Fibroblast of the conjunctiva (primary cell): ENCODE measurements at regions not wholly inside any gene's neighbourhood (a gene's known extent, or its start where the extent isn't known, plus 50 kb on each side); places are given as distances from the start of the nearest gene placed in this dataset.

Source experiments
- DNase-seq: peaks from one replicate; pipeline ENCODE4 v3.0.0-alpha.2; 2010; ENCODE audit warnings: low read depth

DNA sequence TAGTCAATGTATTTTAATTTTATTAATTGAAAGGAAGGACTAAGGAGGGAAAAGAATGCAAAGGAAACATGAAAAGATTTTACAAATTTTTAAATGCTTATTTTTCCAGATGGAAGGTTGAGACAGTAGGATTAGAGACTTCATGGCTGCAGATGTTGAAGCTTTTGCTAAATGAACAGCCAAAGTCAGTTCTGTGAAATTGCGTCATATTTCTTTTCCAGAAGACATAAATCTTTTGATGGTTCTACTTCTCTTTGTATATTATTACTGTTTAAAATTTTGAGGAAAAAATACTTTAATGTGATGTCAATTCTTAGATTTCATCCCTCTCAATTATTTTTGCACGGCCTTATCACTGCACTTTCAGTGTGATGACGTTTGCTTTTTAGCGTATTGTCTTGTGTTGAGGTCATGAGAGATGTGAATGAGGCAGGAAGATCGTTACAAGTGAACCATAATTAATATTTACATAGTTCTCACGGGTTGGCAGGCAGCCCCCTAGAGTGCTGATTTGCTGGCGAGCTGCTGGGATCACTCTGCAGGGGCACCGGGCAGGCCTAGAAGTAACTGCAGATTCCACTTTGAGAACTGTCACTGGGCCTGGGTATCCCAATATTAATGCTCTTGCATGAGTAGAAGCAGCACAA is 158.1 kb downstream of the TBXT start:
- DNase-seq: no peak

DNA sequence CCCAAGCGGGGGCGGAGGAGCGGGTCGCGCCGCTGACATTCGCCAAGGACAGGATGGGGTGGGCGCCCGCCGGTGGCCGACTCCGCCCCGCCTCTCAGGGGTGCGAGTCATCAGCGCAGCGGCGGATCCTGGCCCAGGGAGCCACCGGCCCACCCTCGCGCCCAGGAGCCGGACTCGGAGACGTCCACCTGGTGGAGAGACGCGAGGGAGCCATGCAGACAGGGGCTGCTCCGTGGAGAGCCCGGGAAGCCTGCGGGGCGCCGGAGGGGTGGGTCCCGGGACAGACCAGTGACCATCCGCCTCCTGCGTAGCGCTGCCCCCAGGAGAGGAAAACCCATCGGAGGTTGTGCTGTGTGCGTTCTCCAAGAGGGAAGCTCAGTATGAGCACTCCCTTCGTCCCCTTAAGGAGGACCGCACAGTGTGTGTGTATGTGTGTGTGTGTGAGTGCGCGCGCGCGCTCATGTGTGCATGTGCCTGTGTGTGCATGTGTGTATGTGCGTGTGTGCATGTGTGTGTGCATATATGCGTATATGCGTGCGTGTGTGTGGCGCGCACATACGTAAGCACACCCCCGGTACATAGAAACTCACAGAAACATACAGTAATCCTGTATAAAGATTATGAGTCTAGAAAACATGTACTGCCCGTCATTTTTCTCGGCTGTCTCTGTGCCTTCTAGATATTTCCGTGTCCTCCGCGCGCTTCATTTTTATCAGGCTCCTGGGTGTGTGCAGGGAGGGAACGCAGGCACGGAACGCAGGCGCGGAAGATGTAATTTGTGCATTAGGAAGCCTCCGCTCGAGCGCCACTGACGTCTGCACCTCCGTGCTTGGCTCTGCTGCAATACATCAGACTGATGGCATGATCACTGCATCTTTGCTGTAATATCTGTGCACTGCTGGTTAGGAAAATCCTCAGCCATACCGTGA is 158.9 kb downstream of the TBXT start:
- DNase-seq: no peak

- DNase-seq: peak; percentile 38
Observed at GRCh38 chr6:166007349-166008263, 160.0 kb downstream of the TBXT start.

DNA sequence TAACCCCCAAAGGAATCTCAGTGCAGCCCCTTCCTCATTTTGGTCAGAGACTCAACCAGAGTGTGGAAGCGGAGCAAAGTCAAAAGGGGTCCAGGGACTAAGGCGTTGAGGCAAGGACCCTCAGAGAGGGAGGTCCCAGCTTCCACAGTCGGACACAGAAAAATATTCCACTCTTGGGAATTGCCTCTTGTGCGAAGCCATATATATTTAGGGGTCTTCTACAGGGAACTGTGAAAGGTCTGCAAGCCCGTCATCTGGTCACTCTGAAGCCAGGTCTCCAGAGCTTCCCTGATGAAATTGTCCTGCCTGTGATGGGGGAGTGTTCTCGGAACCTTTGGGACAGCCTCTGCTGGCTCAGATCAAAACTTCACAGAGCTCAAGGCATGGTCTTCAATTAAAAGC is 160.8 kb downstream of the TBXT start:
- DNase-seq: no peak

DNA sequence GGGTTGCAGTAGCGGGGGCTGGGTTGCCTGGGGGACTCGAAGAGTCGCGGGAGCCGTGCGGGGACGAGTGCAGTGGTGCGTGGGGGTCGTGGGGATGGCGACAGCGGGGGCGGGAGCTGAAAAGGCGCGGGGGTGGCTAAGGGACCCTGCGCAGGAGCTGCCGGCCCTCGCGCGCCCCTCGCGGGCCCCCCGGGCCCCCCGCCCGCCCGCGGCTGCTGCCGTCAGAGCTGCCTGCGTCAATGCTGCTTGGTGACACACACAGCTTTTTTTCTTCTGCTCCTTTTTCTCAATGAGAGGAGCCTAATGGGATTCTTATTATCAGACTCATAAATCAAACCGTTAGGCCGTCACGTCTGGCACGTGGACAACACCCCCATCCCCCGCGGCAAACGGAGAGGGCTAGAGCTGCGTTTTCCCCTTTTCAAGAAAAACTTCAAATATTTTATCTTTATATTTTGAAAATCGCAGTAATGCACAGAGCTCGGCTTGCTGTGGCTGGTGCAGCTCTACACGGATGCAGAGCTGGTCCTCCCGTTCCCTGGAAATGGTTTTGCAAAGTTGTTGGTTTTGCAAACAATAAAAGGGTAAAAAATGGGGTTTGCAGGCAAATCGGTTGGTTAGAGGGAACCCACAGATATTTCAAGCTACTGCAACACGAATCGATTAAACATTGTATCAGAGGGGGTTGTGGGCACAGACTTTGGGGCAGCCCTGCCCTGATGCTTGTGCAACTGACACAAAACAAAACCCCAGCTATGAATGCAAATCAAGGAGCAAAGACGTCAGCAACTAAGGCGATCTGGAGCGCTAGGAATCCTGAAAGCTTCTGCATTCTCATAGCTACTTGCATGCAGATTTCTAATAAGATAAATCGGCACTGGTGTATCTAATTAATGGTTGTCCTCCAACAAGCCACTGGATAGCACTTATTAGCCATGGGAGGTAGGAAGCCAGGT is 161.4 kb downstream of the TBXT start:
- no peak for DNase-seq

- DNase-seq: no peak
Observed at GRCh38 chr6:166005401-166005943, 162.2 kb downstream of the TBXT start.

GRCh38 chr6:166004876-166005275 is 162.8 kb downstream of the TBXT start:
- DNase-seq: no peak

- DNase-seq: no peak
Observed at GRCh38 chr6:166004471-166004870, 163.2 kb downstream of the TBXT start.

GRCh38 chr6:166003569-166003968 is 164.1 kb downstream of the TBXT start:
- DNase-seq: no peak

GRCh38 chr6:166001359-166001758 is 166.3 kb downstream of the TBXT start:
- DNase-seq: no peak

DNA sequence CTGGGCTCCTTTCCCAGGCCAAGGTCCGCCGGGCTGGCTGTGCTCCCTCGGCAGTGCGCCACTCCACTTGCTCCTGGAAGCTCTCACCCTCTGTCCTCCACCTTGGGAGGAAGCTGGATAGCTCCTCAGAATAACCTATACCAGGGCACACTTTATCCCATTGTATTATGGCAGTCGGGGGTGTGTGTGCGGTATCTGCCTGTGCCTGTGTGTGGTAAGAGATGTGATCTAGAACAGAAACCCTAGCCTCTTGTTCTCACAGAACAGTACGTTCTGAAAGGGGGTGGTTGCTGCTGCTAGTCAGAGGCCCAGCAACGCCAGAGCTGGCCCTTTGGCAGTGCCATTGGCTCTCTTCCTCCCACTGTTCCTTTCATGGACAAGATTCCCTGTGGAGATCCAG is 168.4 kb downstream of the TBXT start:
- no peak for DNase-seq

- DNase-seq: no peak
Observed at GRCh38 chr6:165998072-165998471, 169.6 kb downstream of the TBXT start.

DNA sequence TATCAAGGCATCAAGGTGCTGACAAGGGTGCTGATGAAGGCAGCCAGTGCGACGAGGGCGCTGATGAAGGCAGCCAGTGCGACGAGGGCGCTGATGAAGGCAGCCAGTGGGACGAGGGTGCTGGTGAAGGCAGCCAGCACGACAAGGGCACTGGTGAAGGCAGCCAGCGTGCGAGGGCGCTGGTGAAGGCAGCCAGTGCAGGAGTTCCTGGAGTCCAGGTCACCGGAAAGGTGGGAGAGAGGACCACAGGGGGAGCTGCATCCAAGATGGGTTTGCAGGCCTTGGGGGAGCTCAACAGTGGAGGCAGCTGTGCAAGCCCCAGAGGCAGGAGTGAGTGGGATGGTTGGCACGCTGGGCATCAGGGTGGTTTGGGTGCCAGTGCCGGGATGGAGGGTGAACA is 176.3 kb downstream of the TBXT start:
- DNase-seq: no peak

DNA sequence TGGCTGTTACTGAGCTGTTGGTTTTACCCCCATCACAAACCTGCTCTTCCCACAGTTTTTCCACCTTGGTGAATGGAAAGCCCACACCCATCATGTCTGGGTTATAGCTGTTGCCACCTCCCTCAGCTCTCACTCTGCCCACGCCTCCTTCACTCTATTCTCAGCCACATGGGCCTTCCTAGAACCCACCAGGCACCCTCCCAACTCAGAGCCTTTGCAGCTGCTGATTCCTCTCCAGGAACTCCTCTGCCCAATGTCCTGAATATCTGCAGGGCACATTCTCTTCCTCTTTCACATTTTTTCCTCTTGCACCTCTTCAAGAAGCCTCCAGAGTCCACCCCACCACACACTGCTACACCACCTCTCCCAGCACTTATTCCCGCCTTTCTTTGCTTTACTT is 177.4 kb downstream of the TBXT start:
- DNase-seq: no peak

DNA sequence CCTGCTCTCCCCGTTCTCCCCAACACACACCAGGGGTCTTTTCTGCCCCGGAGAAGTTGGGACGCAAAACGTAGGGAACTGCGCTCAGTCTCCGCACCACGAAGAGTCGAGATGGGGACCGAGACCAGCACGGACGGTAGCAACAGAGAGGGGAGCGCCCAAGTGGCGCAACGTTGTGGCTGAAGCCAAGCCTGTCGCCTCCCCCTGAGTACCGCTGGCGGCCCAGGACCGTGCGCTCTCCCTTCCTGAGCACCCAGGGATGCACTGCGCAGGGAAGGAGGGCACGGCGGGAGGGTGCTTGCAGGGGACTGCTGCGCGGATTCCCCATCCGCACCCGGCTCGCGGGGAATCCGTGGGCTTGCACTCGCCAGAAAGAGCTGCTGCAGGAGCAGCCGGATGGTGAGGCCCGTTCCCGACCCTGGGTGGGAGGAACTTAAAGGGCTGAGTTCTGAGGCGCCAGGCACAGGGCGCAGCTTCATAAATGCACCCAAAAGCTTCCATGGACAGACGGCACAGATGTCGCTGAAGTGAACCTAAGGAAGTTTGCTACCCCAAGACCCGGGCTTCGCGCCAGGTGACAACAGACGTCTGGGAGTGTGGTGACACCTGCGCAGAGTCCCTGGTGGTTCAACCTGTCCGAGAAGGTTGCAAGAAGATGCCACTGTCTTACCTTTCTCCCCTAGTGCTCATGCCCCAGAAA is 178.7 kb downstream of the TBXT start:
- no peak for DNase-seq

DNA sequence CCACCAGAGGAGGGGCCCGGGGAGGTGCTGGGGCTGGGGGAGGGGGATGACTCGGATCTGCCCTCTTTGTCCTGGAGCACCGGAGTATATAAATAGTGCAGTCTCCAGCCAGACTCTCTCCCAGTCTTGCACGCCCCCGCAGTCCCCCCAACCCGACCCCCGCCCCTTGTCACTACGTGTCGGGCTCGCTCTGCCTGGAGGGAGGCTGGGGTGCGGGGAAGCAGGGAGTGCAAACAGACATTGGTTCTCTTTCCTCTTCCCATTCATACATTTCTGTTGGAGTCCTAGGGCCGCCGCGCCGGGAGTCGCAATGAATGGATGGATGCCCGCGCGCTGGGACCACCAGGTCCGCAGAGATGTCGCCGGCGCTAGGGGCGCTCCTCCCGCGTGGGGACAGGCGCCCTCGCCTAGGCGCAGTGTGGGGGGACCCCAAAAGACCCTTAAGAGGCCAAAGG is 179.3 kb downstream of the TBXT start:
- no peak for DNase-seq

GRCh38 chr6:165987483-165988301 is 180.0 kb downstream of the TBXT start:
- DNase-seq: peak; percentile 53

GRCh38 chr6:165986914-165987482 is 180.7 kb downstream of the TBXT start:
- DNase-seq: no peak

- DNase-seq: no peak
Observed at GRCh38 chr6:165986311-165986913, 181.2 kb downstream of the TBXT start.
